ENCODE measurements at regions not wholly inside any gene's neighbourhood (a gene's known extent, or its start where the extent isn't known, plus 50 kb on each side); places are given as distances from the start of the nearest gene placed in this dataset.

DNA sequence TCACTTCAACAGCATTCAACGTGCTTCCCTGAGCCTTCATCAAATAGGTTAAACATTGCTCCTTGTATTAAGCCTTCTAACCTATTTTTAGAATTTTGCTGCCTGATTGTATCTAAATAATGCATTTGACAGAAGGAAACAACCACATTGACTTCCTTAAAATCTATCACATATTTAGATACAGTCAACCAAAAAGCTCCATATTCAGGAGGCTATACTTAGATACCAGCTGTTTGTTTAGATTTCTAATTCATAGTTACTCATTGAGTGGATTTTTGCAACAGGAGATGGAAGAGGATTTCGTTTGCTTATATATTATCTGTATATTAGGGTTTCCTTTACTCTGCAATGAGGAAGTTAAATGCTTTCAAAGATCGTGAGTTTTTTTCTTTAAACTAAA is 241.1 kb upstream of the PPP1R2C start:
- no peaks in the 10 kb centered on the region for H3K27me3 ChIP-seq (ENCODE audit: control insufficient read depth, insufficient read depth, low read length)
- H3K4me3 ChIP-seq (ENCODE audit: insufficient read depth, low read depth, low read length), result no peak overlapping the region
- peaks cover 2% of the 10 kb centered on the region for H3K36me3 ChIP-seq (replicated peaks; ENCODE audit: control insufficient read depth, insufficient read depth, low read length)
- DNase-seq, result no peak

DNA sequence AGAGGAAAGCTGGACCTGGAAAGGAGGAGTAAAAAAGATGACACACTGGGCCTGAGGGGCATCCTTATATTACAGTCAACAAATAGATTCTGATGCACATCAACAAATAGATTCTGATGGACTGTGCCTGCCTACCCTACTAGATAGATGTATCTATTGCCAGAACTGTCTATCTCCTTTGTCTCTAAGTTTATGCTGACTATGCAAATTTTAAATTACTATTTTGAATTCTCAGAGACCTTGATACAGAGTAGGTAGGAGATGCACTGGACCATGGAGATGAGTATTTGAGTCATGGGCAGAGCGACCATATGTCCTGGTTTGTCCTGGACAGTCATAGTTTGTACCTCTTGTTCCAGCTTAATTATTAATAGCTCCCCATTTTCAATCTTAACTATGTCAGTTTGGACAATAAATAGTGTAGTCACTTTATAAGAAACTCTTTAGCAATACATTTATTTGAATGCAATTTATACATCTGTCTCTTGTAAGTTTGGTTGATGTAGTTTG is 247.9 kb upstream of the PPP1R2C start:
- H3K27me3 ChIP-seq (ENCODE audit: control insufficient read depth, insufficient read depth, low read length), result no peaks in the 10 kb centered on the region
- DNase-seq, result no peak
- H3K4me3 ChIP-seq (ENCODE audit: insufficient read depth, low read depth, low read length), result no peak overlapping the region
- peaks cover 2% of the 10 kb centered on the region for H3K36me3 ChIP-seq (replicated peaks; ENCODE audit: control insufficient read depth, insufficient read depth, low read length)

DNA sequence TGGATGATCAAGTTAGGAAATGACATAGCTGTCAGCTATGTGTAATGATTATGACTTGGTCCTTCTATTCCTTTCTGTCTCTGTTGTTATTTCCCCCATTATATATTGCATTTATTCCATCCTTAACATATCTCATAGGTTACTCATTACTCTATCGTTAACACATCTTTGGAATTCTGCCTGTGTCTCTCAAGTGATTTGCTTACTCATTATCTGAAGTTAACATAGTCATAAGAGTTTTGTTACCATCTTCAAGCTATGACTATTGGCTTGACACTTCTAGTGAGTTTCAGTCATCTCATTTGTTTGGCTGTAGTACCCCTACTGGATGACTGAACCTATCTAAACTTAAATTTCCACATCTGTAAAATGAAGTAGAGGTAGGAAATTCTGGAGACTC is 286.1 kb upstream of the PPP1R2C start:
- no peak for DNase-seq

GRCh38 chrX:43065978-43066377 is 288.0 kb upstream of the PPP1R2C start:
- no peaks in the 10 kb centered on the region for H3K36me3 ChIP-seq (replicated peaks; ENCODE audit: control insufficient read depth, insufficient read depth, low read length)
- no peak for DNase-seq
- no peaks in the 10 kb centered on the region for H3K27me3 ChIP-seq (ENCODE audit: control insufficient read depth, insufficient read depth, low read length)

More for the DNA sequence above, 286.1 kb upstream of the PPP1R2C start:
- Histone ChIP-seq H3K4me3 (ENCODE audit: insufficient read depth, low read depth, low read length) (no peak overlapping the region), H3K36me3 (replicated peaks; ENCODE audit: control insufficient read depth, insufficient read depth, low read length) (no peaks in the 10 kb centered on the region), H3K27me3 (ENCODE audit: control insufficient read depth, insufficient read depth, low read length) (no peaks in the 10 kb centered on the region)

DNA sequence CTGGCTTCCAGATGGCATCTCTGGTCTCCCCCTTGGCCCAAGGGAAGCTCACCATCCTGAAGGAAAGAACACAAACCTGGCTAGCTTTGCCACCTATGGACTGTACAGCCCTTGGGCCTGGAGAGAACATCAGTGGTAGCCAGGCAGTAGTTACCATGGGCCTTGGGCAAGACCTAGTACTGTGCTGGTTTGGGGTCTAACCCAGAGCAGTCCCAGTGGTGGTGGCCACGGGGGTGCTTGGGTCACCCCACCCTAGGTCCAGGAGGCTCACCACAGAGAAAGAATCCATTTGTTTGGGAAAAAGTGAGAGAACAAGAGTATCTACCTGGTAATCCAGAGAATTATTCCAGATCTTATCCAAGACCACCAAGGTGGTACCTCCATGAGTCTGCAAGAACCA is 290.7 kb upstream of the PPP1R2C start:
- no peak for DNase-seq
- Histone ChIP-seq H3K27me3 (ENCODE audit: control insufficient read depth, insufficient read depth, low read length) (no peaks in the 10 kb centered on the region), H3K4me3 (ENCODE audit: insufficient read depth, low read depth, low read length) (no peak overlapping the region), H3K36me3 (replicated peaks; ENCODE audit: control insufficient read depth, insufficient read depth, low read length) (no peaks in the 10 kb centered on the region)

More at GRCh38 chrX:43065978-43066377, 288.0 kb upstream of the PPP1R2C start:
- no peak overlapping the region for H3K4me3 ChIP-seq (ENCODE audit: insufficient read depth, low read depth, low read length)

- DNase-seq, result no peak
- no peaks in the 10 kb centered on the region for H3K27me3 ChIP-seq (ENCODE audit: control insufficient read depth, insufficient read depth, low read length)
- no peaks in the 10 kb centered on the region for H3K36me3 ChIP-seq (replicated peaks; ENCODE audit: control insufficient read depth, insufficient read depth, low read length)
- H3K4me3 ChIP-seq (ENCODE audit: insufficient read depth, low read depth, low read length), result no peak overlapping the region
These were observed 305.1 kb upstream of the PPP1R2C start for GRCh38 chrX:43083016-43083415.

DNA sequence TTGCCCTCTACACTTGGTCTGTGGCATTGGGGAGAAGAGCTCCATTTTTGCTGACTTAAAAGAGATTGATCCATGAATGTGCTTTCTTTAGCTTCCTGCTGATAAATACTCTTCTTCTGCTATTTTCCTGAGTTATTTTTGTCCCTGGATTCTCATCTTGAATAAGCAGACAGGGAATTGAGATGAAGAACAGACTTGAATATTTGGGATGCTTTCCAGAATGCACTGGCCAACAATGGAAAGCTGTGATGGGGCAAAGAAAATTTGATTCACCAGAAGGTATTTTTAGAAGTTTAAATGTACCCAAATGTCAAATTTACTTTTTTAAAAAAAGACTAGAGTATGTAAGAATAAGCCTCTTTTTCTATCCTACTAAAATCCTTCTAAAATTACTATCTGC is 309.9 kb upstream of the PPP1R2C start:
- H3K36me3 ChIP-seq (replicated peaks; ENCODE audit: control insufficient read depth, insufficient read depth, low read length), result no peaks in the 10 kb centered on the region
- H3K27me3 ChIP-seq (ENCODE audit: control insufficient read depth, insufficient read depth, low read length), result no peaks in the 10 kb centered on the region
- H3K4me3 ChIP-seq (ENCODE audit: insufficient read depth, low read depth, low read length), result no peak overlapping the region
- DNase-seq, result no peak

GRCh38 chrX:43096830-43097229 is 318.9 kb upstream of the PPP1R2C start:
- no peak for DNase-seq

GRCh38 chrX:43106009-43106408 is 328.0 kb upstream of the PPP1R2C start:
- H3K27me3 ChIP-seq (ENCODE audit: control insufficient read depth, insufficient read depth, low read length), result no peaks in the 10 kb centered on the region
- no peak for DNase-seq
- no peak overlapping the region for H3K4me3 ChIP-seq (ENCODE audit: insufficient read depth, low read depth, low read length)
- no peaks in the 10 kb centered on the region for H3K36me3 ChIP-seq (replicated peaks; ENCODE audit: control insufficient read depth, insufficient read depth, low read length)

More at GRCh38 chrX:43096830-43097229, 318.9 kb upstream of the PPP1R2C start:
- Histone ChIP-seq H3K36me3 (replicated peaks; ENCODE audit: control insufficient read depth, insufficient read depth, low read length) (no peaks in the 10 kb centered on the region), H3K27me3 (ENCODE audit: control insufficient read depth, insufficient read depth, low read length) (no peaks in the 10 kb centered on the region), H3K4me3 (ENCODE audit: insufficient read depth, low read depth, low read length) (no peak overlapping the region)

- H3K4me3 ChIP-seq (ENCODE audit: insufficient read depth, low read depth, low read length), result no peak overlapping the region
- H3K36me3 ChIP-seq (replicated peaks; ENCODE audit: control insufficient read depth, insufficient read depth, low read length), result no peaks in the 10 kb centered on the region
- H3K27me3 ChIP-seq (ENCODE audit: control insufficient read depth, insufficient read depth, low read length), result no peaks in the 10 kb centered on the region
- DNase-seq, result no peak
These were observed 330.9 kb upstream of the PPP1R2C start for GRCh38 chrX:43108828-43109227.

GRCh38 chrX:43121637-43122036 is 343.7 kb upstream of the PPP1R2C start:
- H3K27me3 ChIP-seq (ENCODE audit: control insufficient read depth, insufficient read depth, low read length), result no peaks in the 10 kb centered on the region
- no peaks in the 10 kb centered on the region for H3K36me3 ChIP-seq (replicated peaks; ENCODE audit: control insufficient read depth, insufficient read depth, low read length)
- no peak overlapping the region for H3K4me3 ChIP-seq (ENCODE audit: insufficient read depth, low read depth, low read length)
- no peak for DNase-seq

- DNase-seq, result no peak
- H3K4me3 ChIP-seq (ENCODE audit: insufficient read depth, low read depth, low read length), result no peak overlapping the region
- no peaks in the 10 kb centered on the region for H3K27me3 ChIP-seq (ENCODE audit: control insufficient read depth, insufficient read depth, low read length)
- H3K36me3 ChIP-seq (replicated peaks; ENCODE audit: control insufficient read depth, insufficient read depth, low read length), result no peaks in the 10 kb centered on the region
These were observed 361.7 kb upstream of the PPP1R2C start for GRCh38 chrX:43139645-43140044.

DNA sequence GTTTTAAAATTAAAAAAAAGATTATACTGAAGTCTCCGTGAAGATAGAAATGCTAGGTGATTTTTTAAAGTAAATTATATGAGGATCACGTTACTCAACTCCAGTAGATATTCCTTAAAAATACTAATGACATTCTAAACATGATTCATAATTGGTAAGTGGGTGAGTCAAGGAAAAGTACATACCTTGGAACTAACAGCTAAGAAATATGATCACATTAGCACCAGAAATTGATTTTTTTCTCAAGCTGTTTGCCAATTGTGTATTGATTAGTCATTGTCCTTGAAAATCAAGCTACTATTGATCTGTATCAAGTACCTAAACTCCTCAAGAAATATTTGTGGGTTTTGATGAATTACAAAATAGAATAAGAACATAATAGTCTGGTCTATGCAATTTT is 362.6 kb upstream of the PPP1R2C start:
- Histone ChIP-seq H3K4me3 (ENCODE audit: insufficient read depth, low read depth, low read length) (no peak overlapping the region), H3K36me3 (replicated peaks; ENCODE audit: control insufficient read depth, insufficient read depth, low read length) (no peaks in the 10 kb centered on the region), H3K27me3 (ENCODE audit: control insufficient read depth, insufficient read depth, low read length) (no peaks in the 10 kb centered on the region)
- no peak for DNase-seq

GRCh38 chrX:43141885-43142284 is 363.9 kb upstream of the PPP1R2C start:
- Histone ChIP-seq H3K27me3 (ENCODE audit: control insufficient read depth, insufficient read depth, low read length) (no peaks in the 10 kb centered on the region), H3K36me3 (replicated peaks; ENCODE audit: control insufficient read depth, insufficient read depth, low read length) (no peaks in the 10 kb centered on the region), H3K4me3 (ENCODE audit: insufficient read depth, low read depth, low read length) (no peak overlapping the region)
- no peak for DNase-seq

GRCh38 chrX:43148305-43148704 is 370.3 kb upstream of the PPP1R2C start:
- H3K27me3 ChIP-seq (ENCODE audit: control insufficient read depth, insufficient read depth, low read length), result no peaks in the 10 kb centered on the region
- no peaks in the 10 kb centered on the region for H3K36me3 ChIP-seq (replicated peaks; ENCODE audit: control insufficient read depth, insufficient read depth, low read length)
- H3K4me3 ChIP-seq (ENCODE audit: insufficient read depth, low read depth, low read length), result no peak overlapping the region
- no peak for DNase-seq

GRCh38 chrX:43165343-43165920 is 387.5 kb upstream of the PPP1R2C start:
- peak; percentile 11 for DNase-seq
- no peaks in the 10 kb centered on the region for H3K36me3 ChIP-seq (replicated peaks; ENCODE audit: control insufficient read depth, insufficient read depth, low read length)
- no peaks in the 10 kb centered on the region for H3K27me3 ChIP-seq (ENCODE audit: control insufficient read depth, insufficient read depth, low read length)
- H3K4me3 ChIP-seq (ENCODE audit: insufficient read depth, low read depth, low read length), result no peak overlapping the region

Data from H7 (cell line).